AG04450 (cell line): ENCODE measurements at regions not wholly inside any gene's neighbourhood (a gene's known extent, or its start where the extent isn't known, plus 50 kb on each side); places are given as distances from the start of the nearest gene placed in this dataset.
"Not testable (repeated sequence)": the region's sequence is repeated elsewhere in the genome, so short reads cannot be mapped to it uniquely, and the experiment has no call there.

Source experiments
- CTCF ChIA-PET: fragments of 300-600, 350-600 bp; formaldehyde crosslinking; extraction: SDS; loops from one replicate; lab custom pipeline; 2022; ENCODE audit warnings: antibody characterized with exemption, inconsistent platforms; lab: Charles Lee
- POLR2A ChIA-PET: fragments of 350-600 bp; formaldehyde crosslinking; extraction: SDS; loops from one replicate; lab custom pipeline; 2021; ENCODE audit warnings: antibody characterized with exemption, inconsistent platforms; lab: Yijun Ruan, JAX
- DNase-seq: peaks from one replicate; pipeline ENCODE4 v3.0.0-alpha.2; 2011; ENCODE audit warnings: low read depth, low spot score
- H3K27ac ChIP-seq: one replicate; pipeline ENCODE4 v1.5.1; 2012; ENCODE audit warnings: low read depth, low read length, control low read depth
- H3K27me3 ChIP-seq: one replicate; pipeline ENCODE4 v1.6.0; 2012; ENCODE audit warnings: low read length; ENCODE audit not compliant: control insufficient read depth, insufficient read depth
- H3K4me3 ChIP-seq: 2 replicates; pipeline ENCODE4 v1.5.1; 2011; ENCODE audit warnings: mild to moderate bottlenecking, low read depth, low read length, control low read depth
- H3K9me3 ChIP-seq: 2 replicates; pipeline ENCODE4 v1.5.1; 2012; ENCODE audit warnings: low read length; ENCODE audit not compliant: control insufficient read depth, insufficient read depth
- CTCF ChIP-seq: IDR thresholded peaks from 2 replicates; pipeline ENCODE4 v1.5.1; 2011; ENCODE audit warnings: low read depth, low read length, control low read depth, inconsistent platforms

- ChIA-PET POLR2A (no interaction called here), CTCF (no interaction called here)
- Histone ChIP-seq H3K27me3 (no peaks in the 10 kb centered on the region), H3K27ac (no peak overlapping the region), H3K9me3 (no peaks in the 10 kb centered on the region), H3K4me3 (no peak overlapping the region)
- no peak for TF ChIP-seq CTCF
- DNase-seq, result no peak
Observed at GRCh38 chr6:141981190-141981589, 151.5 kb upstream of the GJE1 start.

GRCh38 chr6:141977782-141978181 lies 154.9 kb upstream of the GJE1 start:
- Histone ChIP-seq H3K27ac (no peak overlapping the region), H3K27me3 (no peaks in the 10 kb centered on the region), H3K9me3 (no peaks in the 10 kb centered on the region), H3K4me3 (no peak overlapping the region)
- TF ChIP-seq CTCF, result no peak
- ChIA-PET CTCF (interaction anchor here (1.0 to 1.6 kb wide), 2 partner anchors 10 to 12 kb away, joined by 4 read pairs; no protein-coding TSS in a partner anchor), POLR2A (no interaction called here)
- DNase-seq, result no peak

GRCh38 chr6:141976994-141977393 lies 155.7 kb upstream of the GJE1 start:
- DNase-seq, result no peak
- ChIA-PET CTCF (interaction anchor here (1.0 kb wide), 1 partner anchor 12 kb away, joined by 4 read pairs; no protein-coding TSS in a partner anchor), POLR2A (no interaction called here)
- H3K9me3 ChIP-seq, result no peaks in the 10 kb centered on the region
- H3K27ac ChIP-seq, result no peak overlapping the region
- no peaks in the 10 kb centered on the region for H3K27me3 ChIP-seq
- no peak for TF ChIP-seq CTCF
- H3K4me3 ChIP-seq, result no peak overlapping the region

GRCh38 chr6:141969768-141970415 lies 162.8 kb upstream of the GJE1 start:
- H3K27me3 ChIP-seq, POLR2A ChIA-PET, CTCF ChIA-PET, H3K4me3 ChIP-seq, H3K9me3 ChIP-seq, H3K27ac ChIP-seq, DNase-seq: not testable (repeated sequence)

- Histone ChIP-seq H3K27ac (no peak overlapping the region), H3K9me3 (no peaks in the 10 kb centered on the region), H3K4me3 (no peak overlapping the region), H3K27me3 (no peaks in the 10 kb centered on the region)
- POLR2A ChIA-PET, result no interaction called here
- DNase-seq, result no peak
- TF ChIP-seq CTCF, result no peak
- CTCF ChIA-PET, result interaction anchor here (1.3 kb wide), 2 partner anchors 21 to 143 kb away, joined by 3 to 4 read pairs; no protein-coding TSS in a partner anchor
Observed at GRCh38 chr6:141969201-141969600, 163.5 kb upstream of the GJE1 start.
